Neuronal stem cell (in vitro differentiated cells): ENCODE measurements at regions not wholly inside any gene's neighbourhood (a gene's known extent, or its start where the extent isn't known, plus 50 kb on each side); places are given as distances from the start of the nearest gene placed in this dataset.

Experiments used
- DNase-seq: peaks from one replicate; pipeline ENCODE4 v3.0.0-alpha.2; 2013; ENCODE audit warnings: low spot score
- H2AFZ ChIP-seq: one replicate; pipeline ENCODE4 v1.6.1; 2013; ENCODE audit warnings: mild to moderate bottlenecking, low read length, inconsistent platforms
- H2AK5ac ChIP-seq: 2 replicates; pipeline ENCODE4 v1.6.1; 2013; ENCODE audit warnings: low read depth, mild to moderate bottlenecking, inconsistent platforms, low read length, moderate library complexity, mixed read lengths
- H2BK120ac ChIP-seq: 2 replicates; pipeline ENCODE4 v1.6.1; 2013; ENCODE audit warnings: low read depth, mild to moderate bottlenecking, inconsistent platforms, low read length, moderate library complexity, mixed read lengths
- H2BK12ac ChIP-seq: one replicate; pipeline ENCODE4 v1.6.1; 2013; ENCODE audit warnings: low read length, inconsistent platforms
- H2BK15ac ChIP-seq: 2 replicates; pipeline ENCODE4 v1.6.1; 2013; ENCODE audit warnings: mild to moderate bottlenecking, low read length, inconsistent platforms, mixed read lengths
- H2BK5ac ChIP-seq: one replicate; pipeline ENCODE4 v1.6.1; 2013; ENCODE audit warnings: inconsistent platforms, mild to moderate bottlenecking, low read length, moderate library complexity
- H3K14ac ChIP-seq: one replicate; pipeline ENCODE4 v1.6.1; 2013; ENCODE audit warnings: low read length, inconsistent platforms
- H3K18ac ChIP-seq: 2 replicates; pipeline ENCODE4 v1.6.1; 2013; ENCODE audit warnings: low read length, inconsistent platforms
- H3K23ac ChIP-seq: 2 replicates; pipeline ENCODE4 v1.6.1; 2013; ENCODE audit warnings: low read depth, mild to moderate bottlenecking, mixed read lengths, low read length, inconsistent platforms; ENCODE audit not compliant: poor library complexity
- H3K27ac ChIP-seq: replicated peaks from 3 replicates; pipeline ENCODE4 v1.5.1; 2013; ENCODE audit warnings: low read length, inconsistent platforms
- H3K27me3 ChIP-seq, 3 experiments: 2 replicates each; pipeline ENCODE4 v1.6.1; 2013; ENCODE audit warnings: low read length in 3 of 3, mild to moderate bottlenecking in 2 of 3, inconsistent platforms in 1 of 3, low read depth in 1 of 3, mixed read lengths in 1 of 3, moderate library complexity in 1 of 3; ENCODE audit not compliant: control insufficient read depth in 3 of 3, insufficient read depth in 3 of 3
- H3K36me3 ChIP-seq, 2 donors: replicated peaks in 1 of 2; 2 replicates each; pipeline ENCODE4 v1.6.1; 2013; ENCODE audit warnings: low read length in 2 of 2; ENCODE audit not compliant: control insufficient read depth in 2 of 2, insufficient read depth in 2 of 2
- H3K4ac ChIP-seq: 2 replicates; pipeline ENCODE4 v1.6.1; 2013; ENCODE audit warnings: inconsistent platforms, mild to moderate bottlenecking, low read length, moderate library complexity
- H3K4me1 ChIP-seq, 2 donors: 1 replicate in 1 of 2; 2 replicates in 1 of 2; pipeline ENCODE4 v1.6.1; 2013; ENCODE audit warnings: low read length in 2 of 2, low read depth in 1 of 2; ENCODE audit not compliant: control insufficient read depth in 2 of 2, insufficient read depth in 1 of 2
- H3K4me2 ChIP-seq: one replicate; pipeline ENCODE4 v1.6.1; 2013; ENCODE audit warnings: mild to moderate bottlenecking, low read length, inconsistent platforms; ENCODE audit not compliant: insufficient read depth, poor library complexity, severe bottlenecking
- H3K4me3 ChIP-seq, 2 donors: 2 replicates each; pipeline ENCODE4 v1.5.1; 2013; ENCODE audit warnings: low read length in 2 of 2, mild to moderate bottlenecking in 2 of 2, inconsistent platforms in 1 of 2, moderate library complexity in 1 of 2
- H3K79me1 ChIP-seq: one replicate; pipeline ENCODE4 v1.6.1; 2013; ENCODE audit warnings: low read depth, mild to moderate bottlenecking, inconsistent platforms, low read length, moderate library complexity
- H3K9ac ChIP-seq: one replicate; pipeline ENCODE4 v1.6.1; 2013; ENCODE audit warnings: mild to moderate bottlenecking, low read depth, low read length, inconsistent platforms; ENCODE audit not compliant: poor library complexity
- H3K9me3 ChIP-seq, 2 donors: replicated peaks in 1 of 2; 2 replicates each; pipeline versions ENCODE3 to v1.6.1; 2013; ENCODE audit warnings: low read length in 2 of 2, mild to moderate bottlenecking in 2 of 2, inconsistent platforms in 1 of 2, low read depth in 1 of 2, mixed read lengths in 1 of 2, moderate library complexity in 1 of 2; ENCODE audit not compliant: control insufficient read depth in 2 of 2, insufficient read depth in 1 of 2
- H4K8ac ChIP-seq: one replicate; pipeline ENCODE4 v1.6.1; 2013; ENCODE audit warnings: low read depth, mild to moderate bottlenecking, inconsistent platforms, low read length, moderate library complexity
- H4K91ac ChIP-seq: one replicate; pipeline ENCODE4 v1.6.1; 2013; ENCODE audit warnings: low read length, low read depth, mild to moderate bottlenecking, inconsistent platforms; ENCODE audit not compliant: poor library complexity
- WGBS, 2 donors: extraction: QIAGEN DNeasy Blood & Tissue Kit; methylation state at CpG; one replicate each; pipeline ENCODE4 v1.1.7; 2013; ENCODE audit warnings: missing lambda C conversion rate in 2 of 2, mixed read lengths in 1 of 2; ENCODE audit not compliant: insufficient read length in 2 of 2, insufficient replicate concordance in 1 of 2; ENCODE audit errors: extremely low coverage in 2 of 2; 5-methylcytosine and 5-hydroxymethylcytosine counted together

GRCh38 chr2:770776-771175 lies 93.6 kb upstream of the TMEM18 start:
- H3K27ac ChIP-seq = no peak overlapping the region
- no peak overlapping the region for H4K8ac ChIP-seq
- no peak overlapping the region for H4K91ac ChIP-seq
- no peaks in the 10 kb centered on the region for H3K9me3 ChIP-seq
- no peak for DNase-seq
- peaks cover 0 to 14% of the 10 kb centered on the region in 2 donors for H3K4me1 ChIP-seq
- H3K18ac ChIP-seq = peak overlapping the region; percentile 34
- H2BK5ac ChIP-seq = no peak overlapping the region
- H2AFZ ChIP-seq = no peak overlapping the region
- no peak overlapping the region for H2AK5ac ChIP-seq
- H3K23ac ChIP-seq = no peak overlapping the region
- no peaks in the 10 kb centered on the region for H3K79me1 ChIP-seq
- H3K4ac ChIP-seq = no peak overlapping the region
- no peak overlapping the region for H3K14ac ChIP-seq
- no peak overlapping the region for H3K4me2 ChIP-seq
- H3K36me3 ChIP-seq = no peaks in the 10 kb centered on the region
- WGBS, 2 donors = no CpG with 5 or more reads among the region's 2 CpGs
- peak overlapping the region; percentile 27 for H2BK120ac ChIP-seq
- H3K4me3 ChIP-seq = no peak overlapping the region
- H2BK12ac ChIP-seq = no peak overlapping the region
- no peak overlapping the region for H3K9ac ChIP-seq
- no peaks in the 10 kb centered on the region for H3K27me3 ChIP-seq
- H2BK15ac ChIP-seq = no peak overlapping the region

- H3K4me2 ChIP-seq = no peak overlapping the region
- no peaks in the 10 kb centered on the region for H3K36me3 ChIP-seq
- DNase-seq = no peak
- H3K4ac ChIP-seq = no peak overlapping the region
- H3K23ac ChIP-seq = no peak overlapping the region
- H2AFZ ChIP-seq = no peak overlapping the region
- H3K9ac ChIP-seq = no peak overlapping the region
- H2BK5ac ChIP-seq = no peak overlapping the region
- no peaks in the 10 kb centered on the region for H3K79me1 ChIP-seq
- H3K18ac ChIP-seq = no peak overlapping the region
- H3K27me3 ChIP-seq = no peaks in the 10 kb centered on the region
- no peak overlapping the region for H2BK120ac ChIP-seq
- H3K9me3 ChIP-seq = no peaks in the 10 kb centered on the region
- no peak overlapping the region for H3K14ac ChIP-seq
- WGBS, 2 donors = no CpG with 5 or more reads among the region's 2 CpGs
- H4K8ac ChIP-seq = no peak overlapping the region
- no peak overlapping the region for H4K91ac ChIP-seq
- no peak overlapping the region for H2BK15ac ChIP-seq
- H2AK5ac ChIP-seq = no peak overlapping the region
- peaks cover 0 to 11% of the 10 kb centered on the region in 2 donors for H3K4me1 ChIP-seq
- H3K27ac ChIP-seq = no peak overlapping the region
- H3K4me3 ChIP-seq = no peak overlapping the region
- H2BK12ac ChIP-seq = no peak overlapping the region
Observed at GRCh38 chr2:769771-770170, 92.6 kb upstream of the TMEM18 start.

GRCh38 chr2:768451-768850 lies 91.2 kb upstream of the TMEM18 start:
- Histone ChIP-seq H3K4me2 (no peak overlapping the region), H3K4me3 (no peak overlapping the region), H4K91ac (no peak overlapping the region), H3K23ac (no peak overlapping the region), H3K4me1 (peaks cover 0 to 4% of the 10 kb centered on the region in 2 donors), H3K79me1 (no peaks in the 10 kb centered on the region), H3K18ac (no peak overlapping the region), H4K8ac (no peak overlapping the region), H2BK15ac (no peak overlapping the region), H3K27me3 (peaks cover 0 to 1% (median 0%) of the 10 kb centered on the region in 3 experiments), H2BK5ac (no peak overlapping the region), H2BK120ac (no peak overlapping the region), H3K14ac (no peak overlapping the region), H2AK5ac (no peak overlapping the region), H2BK12ac (no peak overlapping the region), H3K27ac (no peak overlapping the region), H3K9me3 (no peaks in the 10 kb centered on the region), H3K4ac (no peak overlapping the region), H2AFZ (no peak overlapping the region), H3K9ac (no peak overlapping the region), H3K36me3 (no peaks in the 10 kb centered on the region)
- DNase-seq = no peak
- WGBS, 2 donors = no CpG with 5 or more reads among the region's 10 CpGs

DNA sequence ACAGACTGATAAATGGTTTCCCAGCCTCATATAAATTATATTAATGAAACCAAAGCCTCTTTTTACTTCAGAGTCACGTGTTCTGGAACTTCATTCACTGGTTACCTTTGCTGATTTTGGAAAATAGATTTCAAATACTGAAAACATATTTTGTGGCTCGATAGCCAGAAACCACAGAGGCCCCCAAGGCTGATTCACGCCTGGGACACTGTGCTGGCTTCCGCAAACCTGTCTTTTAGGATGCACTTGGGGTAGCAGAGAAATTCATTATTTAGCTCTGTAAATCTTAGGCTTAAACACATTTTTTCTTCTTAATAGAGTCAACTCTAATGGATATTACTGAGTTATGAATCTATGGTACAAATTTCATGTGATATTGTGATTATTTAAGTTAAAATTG lies 90.7 kb upstream of the TMEM18 start:
- Histone ChIP-seq H2BK120ac (no peak overlapping the region), H2AK5ac (no peak overlapping the region), H3K9me3 (no peaks in the 10 kb centered on the region), H4K91ac (no peak overlapping the region), H3K9ac (no peak overlapping the region), H3K4me3 (no peak overlapping the region), H2BK12ac (no peak overlapping the region), H3K4me1 (peaks cover 0 to 4% of the 10 kb centered on the region in 2 donors), H3K18ac (no peak overlapping the region), H4K8ac (no peak overlapping the region), H2BK5ac (no peak overlapping the region), H3K14ac (no peak overlapping the region), H3K4ac (no peak overlapping the region), H3K23ac (no peak overlapping the region), H3K36me3 (no peaks in the 10 kb centered on the region), H3K79me1 (no peaks in the 10 kb centered on the region), H3K4me2 (no peak overlapping the region), H2AFZ (no peak overlapping the region), H3K27ac (no peak overlapping the region), H2BK15ac (no peak overlapping the region), H3K27me3 (peaks cover 0 to 5% (median 0%) of the 10 kb centered on the region in 3 experiments)
- WGBS, 2 donors = no CpG with 5 or more reads among the region's 4 CpGs
- no peak for DNase-seq
